ENCODE measurements at regions not wholly inside any gene's neighbourhood (a gene's known extent, or its start where the extent isn't known, plus 50 kb on each side); places are given as distances from the start of the nearest gene placed in this dataset.

- H3K4me1 Mint-ChIP-seq (ENCODE audit: low read depth), result no peaks in the 10 kb centered on the region
- H3K36me3 Mint-ChIP-seq (ENCODE audit: low read depth), result no peaks in the 10 kb centered on the region
- H3K9me3 Mint-ChIP-seq, result no peaks in the 10 kb centered on the region
- DNase-seq (ENCODE audit: low spot score), result no peak
- H3K4me3 Mint-ChIP-seq (ENCODE audit: low read depth), result no peak overlapping the region
- H3K27me3 Mint-ChIP-seq (ENCODE audit: low read depth), result no peaks in the 10 kb centered on the region
- H3K27ac Mint-ChIP-seq, result no peak overlapping the region
- intact Hi-C loops (cut with micrococcal nuclease), result no loop called here
These were observed 673.9 kb upstream of the KLF4 start for GRCh38 chr9:108163321-108164005.

GRCh38 chr9:108162664-108163063 lies 673.1 kb upstream of the KLF4 start:
- Mint-ChIP-seq H3K4me1 (ENCODE audit: low read depth) (no peaks in the 10 kb centered on the region), H3K9me3 (no peaks in the 10 kb centered on the region), H3K27ac (no peak overlapping the region), H3K27me3 (ENCODE audit: low read depth) (no peaks in the 10 kb centered on the region), H3K4me3 (ENCODE audit: low read depth) (no peak overlapping the region), H3K36me3 (ENCODE audit: low read depth) (no peaks in the 10 kb centered on the region)
- intact Hi-C loops (cut with micrococcal nuclease), result no loop called here
- no peak for DNase-seq (ENCODE audit: low spot score)

- Mint-ChIP-seq H3K27ac (no peak overlapping the region), H3K4me3 (ENCODE audit: low read depth) (no peak overlapping the region), H3K36me3 (ENCODE audit: low read depth) (no peaks in the 10 kb centered on the region), H3K27me3 (ENCODE audit: low read depth) (no peaks in the 10 kb centered on the region), H3K4me1 (ENCODE audit: low read depth) (no peaks in the 10 kb centered on the region), H3K9me3 (no peaks in the 10 kb centered on the region)
- DNase-seq (ENCODE audit: low spot score), result no peak
- intact Hi-C loops (cut with micrococcal nuclease), result no loop called here
These were observed 671.9 kb upstream of the KLF4 start for GRCh38 chr9:108161503-108161902.

- Mint-ChIP-seq H3K27me3 (ENCODE audit: low read depth) (no peaks in the 10 kb centered on the region), H3K27ac (no peak overlapping the region), H3K9me3 (no peaks in the 10 kb centered on the region), H3K36me3 (ENCODE audit: low read depth) (no peaks in the 10 kb centered on the region), H3K4me3 (ENCODE audit: low read depth) (no peak overlapping the region), H3K4me1 (ENCODE audit: low read depth) (no peaks in the 10 kb centered on the region)
- DNase-seq (ENCODE audit: low spot score), result no peak
- intact Hi-C loops (cut with micrococcal nuclease), result no loop called here
These were observed 671.3 kb upstream of the KLF4 start for GRCh38 chr9:108160706-108161355.

GRCh38 chr9:108160039-108160438 lies 670.5 kb upstream of the KLF4 start:
- no peak overlapping the region for H3K27ac Mint-ChIP-seq
- intact Hi-C loops (cut with micrococcal nuclease), result no loop called here
- H3K4me3 Mint-ChIP-seq (ENCODE audit: low read depth), result no peak overlapping the region
- no peaks in the 10 kb centered on the region for H3K4me1 Mint-ChIP-seq (ENCODE audit: low read depth)
- DNase-seq (ENCODE audit: low spot score), result no peak
- H3K27me3 Mint-ChIP-seq (ENCODE audit: low read depth), result no peaks in the 10 kb centered on the region
- no peaks in the 10 kb centered on the region for H3K36me3 Mint-ChIP-seq (ENCODE audit: low read depth)
- H3K9me3 Mint-ChIP-seq, result no peaks in the 10 kb centered on the region

- Mint-ChIP-seq H3K27me3 (ENCODE audit: low read depth) (no peaks in the 10 kb centered on the region), H3K36me3 (ENCODE audit: low read depth) (no peaks in the 10 kb centered on the region), H3K9me3 (no peaks in the 10 kb centered on the region), H3K4me1 (ENCODE audit: low read depth) (no peaks in the 10 kb centered on the region), H3K4me3 (ENCODE audit: low read depth) (no peak overlapping the region), H3K27ac (no peak overlapping the region)
- intact Hi-C loops (cut with micrococcal nuclease), result no loop called here
- no peak for DNase-seq (ENCODE audit: low spot score)
These were observed 668.8 kb upstream of the KLF4 start for GRCh38 chr9:108158236-108158995.

- Mint-ChIP-seq H3K36me3 (ENCODE audit: low read depth) (no peaks in the 10 kb centered on the region), H3K27me3 (ENCODE audit: low read depth) (no peaks in the 10 kb centered on the region), H3K9me3 (no peaks in the 10 kb centered on the region), H3K27ac (no peak overlapping the region), H3K4me3 (ENCODE audit: low read depth) (no peak overlapping the region), H3K4me1 (ENCODE audit: low read depth) (no peaks in the 10 kb centered on the region)
- intact Hi-C loops (cut with micrococcal nuclease), result no loop called here
- DNase-seq (ENCODE audit: low spot score), result no peak
These were observed 666.9 kb upstream of the KLF4 start for GRCh38 chr9:108156270-108156998.

- H3K4me1 Mint-ChIP-seq (ENCODE audit: low read depth), result no peaks in the 10 kb centered on the region
- DNase-seq (ENCODE audit: low spot score), result no peak
- no peak overlapping the region for H3K27ac Mint-ChIP-seq
- H3K36me3 Mint-ChIP-seq (ENCODE audit: low read depth), result no peaks in the 10 kb centered on the region
- H3K4me3 Mint-ChIP-seq (ENCODE audit: low read depth), result no peak overlapping the region
- H3K27me3 Mint-ChIP-seq (ENCODE audit: low read depth), result no peaks in the 10 kb centered on the region
- no peaks in the 10 kb centered on the region for H3K9me3 Mint-ChIP-seq
- intact Hi-C loops (cut with micrococcal nuclease), result no loop called here
These were observed 663.8 kb upstream of the KLF4 start for GRCh38 chr9:108153416-108153815.

GRCh38 chr9:108150736-108151586 lies 661.4 kb upstream of the KLF4 start:
- DNase-seq (ENCODE audit: low spot score), result no peak
- Mint-ChIP-seq H3K4me1 (ENCODE audit: low read depth) (no peaks in the 10 kb centered on the region), H3K27me3 (ENCODE audit: low read depth) (no peaks in the 10 kb centered on the region), H3K27ac (no peak overlapping the region), H3K36me3 (ENCODE audit: low read depth) (no peaks in the 10 kb centered on the region), H3K9me3 (peaks cover 10% of the 10 kb centered on the region), H3K4me3 (ENCODE audit: low read depth) (no peak overlapping the region)
- intact Hi-C loops (cut with micrococcal nuclease), result no loop called here

- H3K9me3 Mint-ChIP-seq, result peaks cover 16% of the 10 kb centered on the region
- intact Hi-C loops (cut with micrococcal nuclease), result no loop called here
- DNase-seq (ENCODE audit: low spot score), result no peak
- H3K27me3 Mint-ChIP-seq (ENCODE audit: low read depth), result no peaks in the 10 kb centered on the region
- no peaks in the 10 kb centered on the region for H3K4me1 Mint-ChIP-seq (ENCODE audit: low read depth)
- no peaks in the 10 kb centered on the region for H3K36me3 Mint-ChIP-seq (ENCODE audit: low read depth)
- H3K4me3 Mint-ChIP-seq (ENCODE audit: low read depth), result no peak overlapping the region
- no peak overlapping the region for H3K27ac Mint-ChIP-seq
These were observed 659.8 kb upstream of the KLF4 start for GRCh38 chr9:108149326-108149725.

- Mint-ChIP-seq H3K27me3 (ENCODE audit: low read depth) (no peaks in the 10 kb centered on the region), H3K4me3 (ENCODE audit: low read depth) (no peak overlapping the region), H3K36me3 (ENCODE audit: low read depth) (no peaks in the 10 kb centered on the region), H3K4me1 (ENCODE audit: low read depth) (peaks cover 2% of the 10 kb centered on the region), H3K27ac (no peak overlapping the region), H3K9me3 (peaks cover 16% of the 10 kb centered on the region)
- DNase-seq (ENCODE audit: low spot score), result no peak
- intact Hi-C loops (cut with micrococcal nuclease), result no loop called here
These were observed 653.1 kb upstream of the KLF4 start for GRCh38 chr9:108142504-108143201.

- H3K36me3 Mint-ChIP-seq (ENCODE audit: low read depth), result no peaks in the 10 kb centered on the region
- H3K4me3 Mint-ChIP-seq (ENCODE audit: low read depth), result no peak overlapping the region
- H3K9me3 Mint-ChIP-seq, result peaks cover 11% of the 10 kb centered on the region
- DNase-seq (ENCODE audit: low spot score), result no peak
- intact Hi-C loops (cut with micrococcal nuclease), result no loop called here
- peaks cover 2% of the 10 kb centered on the region for H3K4me1 Mint-ChIP-seq (ENCODE audit: low read depth)
- H3K27ac Mint-ChIP-seq, result no peak overlapping the region
- H3K27me3 Mint-ChIP-seq (ENCODE audit: low read depth), result no peaks in the 10 kb centered on the region
These were observed 652.6 kb upstream of the KLF4 start for GRCh38 chr9:108142142-108142503.
